ENCODE measurements at regions not wholly inside any gene's neighbourhood (a gene's known extent, or its start where the extent isn't known, plus 50 kb on each side); places are given as distances from the start of the nearest gene placed in this dataset.

DNA sequence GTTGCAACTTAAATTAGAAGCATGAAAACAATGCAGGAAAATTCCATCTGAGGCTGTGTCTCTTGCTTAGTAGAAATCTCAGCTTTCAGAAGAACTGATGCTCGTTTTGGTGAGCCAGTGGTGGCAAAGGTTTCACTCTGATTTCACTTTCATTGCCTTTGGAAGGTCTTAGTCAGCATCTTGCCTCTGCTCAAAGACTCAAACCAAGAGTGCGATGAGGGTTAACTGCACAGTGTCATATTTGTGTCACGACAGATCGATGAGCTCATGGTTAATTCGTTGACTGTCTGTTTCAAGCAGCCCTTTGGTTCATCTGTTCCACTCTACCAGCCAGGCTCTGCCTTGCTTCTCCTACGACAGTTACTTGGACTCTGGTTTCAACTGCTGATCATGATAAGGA, 331.3 kb upstream of the KIF2A start:
- peak; percentile 10 for DNase-seq (ENCODE audit: low spot score)
- TF ChIP-seq CTCF (IDR thresholded peaks at IDR 0.05; ENCODE audit: extremely low read depth, insufficient read depth, missing control alignments): no peak
- in situ Hi-C loops (cut with MboI; ENCODE audit: low pct_unique_long_range_greater_than_20kb, low sequenced_read_pairs, unreplicated experiment): no loop called here

DNA sequence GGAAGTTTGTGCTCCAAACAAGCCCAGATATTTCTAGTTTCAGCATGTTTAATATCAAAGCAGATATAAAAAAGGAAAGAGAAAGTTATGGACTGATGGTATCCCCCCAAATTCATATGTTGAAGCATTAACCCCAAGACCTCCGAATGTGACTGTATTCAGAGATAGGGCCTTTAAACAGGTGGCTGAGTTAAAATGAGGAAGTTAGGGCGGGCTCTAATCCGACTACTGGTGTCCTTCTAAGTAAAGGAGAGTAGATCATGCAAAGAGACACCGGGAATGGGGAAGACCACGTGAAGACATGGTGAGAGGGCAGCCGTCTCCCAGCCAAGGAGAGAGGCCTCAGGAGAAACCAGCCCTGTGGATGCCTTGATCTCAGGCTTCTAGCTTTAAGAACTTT, 324.1 kb upstream of the KIF2A start:
- in situ Hi-C loops (cut with MboI; ENCODE audit: low pct_unique_long_range_greater_than_20kb, low sequenced_read_pairs, unreplicated experiment): no loop called here
- DNase-seq (ENCODE audit: low spot score): no peak
- no peak for TF ChIP-seq CTCF (IDR thresholded peaks at IDR 0.05; ENCODE audit: extremely low read depth, insufficient read depth, missing control alignments)

DNA sequence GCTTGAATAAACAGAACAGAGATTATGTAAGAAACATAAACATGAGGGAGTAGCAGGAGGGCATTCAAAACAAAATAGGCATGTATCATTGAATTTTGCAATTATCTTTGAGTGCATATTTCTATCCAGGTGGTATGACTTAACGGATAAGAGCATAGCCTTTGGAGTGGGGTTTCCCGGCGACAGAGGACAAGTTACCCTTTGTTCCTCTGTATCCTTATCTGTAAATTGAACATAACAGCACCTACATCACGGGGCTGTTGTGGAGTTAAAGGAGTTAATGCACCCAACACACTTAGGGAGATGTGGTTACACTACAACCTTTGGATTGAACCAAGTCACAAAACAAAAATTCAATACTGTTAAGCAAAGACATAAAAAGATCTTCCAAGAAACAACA, 314.6 kb upstream of the KIF2A start:
- in situ Hi-C loops (cut with MboI; ENCODE audit: low pct_unique_long_range_greater_than_20kb, low sequenced_read_pairs, unreplicated experiment): no loop called here
- no peak for DNase-seq (ENCODE audit: low spot score)
- no peak for TF ChIP-seq CTCF (IDR thresholded peaks at IDR 0.05; ENCODE audit: extremely low read depth, insufficient read depth, missing control alignments)

- in situ Hi-C loops (cut with MboI; ENCODE audit: low pct_unique_long_range_greater_than_20kb, low sequenced_read_pairs, unreplicated experiment): no loop called here
- TF ChIP-seq CTCF (IDR thresholded peaks at IDR 0.05; ENCODE audit: extremely low read depth, insufficient read depth, missing control alignments): no peak
- no peak for DNase-seq (ENCODE audit: low spot score)
Observed at GRCh38 chr5:61991866-61992265, 314.1 kb upstream of the KIF2A start.

- no peak for DNase-seq (ENCODE audit: low spot score)
- no peak for TF ChIP-seq CTCF (IDR thresholded peaks at IDR 0.05; ENCODE audit: extremely low read depth, insufficient read depth, missing control alignments)
- in situ Hi-C loops (cut with MboI; ENCODE audit: low pct_unique_long_range_greater_than_20kb, low sequenced_read_pairs, unreplicated experiment): no loop called here
Observed at GRCh38 chr5:61993295-61993927, 312.6 kb upstream of the KIF2A start.

- in situ Hi-C loops (cut with MboI; ENCODE audit: low pct_unique_long_range_greater_than_20kb, low sequenced_read_pairs, unreplicated experiment): no loop called here
- no peak for TF ChIP-seq CTCF (IDR thresholded peaks at IDR 0.05; ENCODE audit: extremely low read depth, insufficient read depth, missing control alignments)
Observed at GRCh38 chr5:61994171-61994570, 311.8 kb upstream of the KIF2A start.

GRCh38 chr5:61995486-61995885, 310.5 kb upstream of the KIF2A start:
- DNase-seq (ENCODE audit: low spot score): no peak
- no peak for TF ChIP-seq CTCF (IDR thresholded peaks at IDR 0.05; ENCODE audit: extremely low read depth, insufficient read depth, missing control alignments)
- in situ Hi-C loops (cut with MboI; ENCODE audit: low pct_unique_long_range_greater_than_20kb, low sequenced_read_pairs, unreplicated experiment): no loop called here

More at GRCh38 chr5:61994171-61994570, 311.8 kb upstream of the KIF2A start:
- DNase-seq (ENCODE audit: low spot score): no peak

Measured in GM13977 (cell line).